ENCODE measurements at regions not wholly inside any gene's neighbourhood (a gene's known extent, or its start where the extent isn't known, plus 50 kb on each side); places are given as distances from the start of the nearest gene placed in this dataset.

GRCh38 chr18:28760299-28760698 lies 583.4 kb upstream of the CDH2 start:
- TF ChIP-seq CTCF (IDR thresholded peaks at IDR 0.05; ENCODE audit: insufficient read depth in 1 of 2, low read depth in 1 of 2, low read length in 1 of 2, severe bottlenecking in 1 of 2, unreplicated experiment in 1 of 2) = no peak
- no peak overlapping the region for H3K4me3 ChIP-seq (ENCODE audit: low read depth, low read length)
- BruUV-seq (replicated peaks) = no TSS peak
- POLR2A ChIA-PET = no interaction called here
- H3K27me3 ChIP-seq (replicated peaks; ENCODE audit: control insufficient read depth, insufficient read depth, low read length) = no peaks in the 10 kb centered on the region
- intact Hi-C loops (cut with micrococcal nuclease; ENCODE audit: unreplicated experiment) = no loop called here
- no peaks in the 10 kb centered on the region for H3K4me1 ChIP-seq
- Mint-ChIP-seq H3K9me3 (ENCODE audit: unreplicated experiment) (no peaks in the 10 kb centered on the region), H3K4me1 (ENCODE audit: low read depth, unreplicated experiment) (no peaks in the 10 kb centered on the region), H3K27ac (ENCODE audit: unreplicated experiment) (no peak overlapping the region), H3K36me3 (ENCODE audit: insufficient read depth, unreplicated experiment) (no peaks in the 10 kb centered on the region), H3K27me3 (ENCODE audit: insufficient read depth, unreplicated experiment) (peaks cover 4% of the 10 kb centered on the region), H3K4me3 (ENCODE audit: unreplicated experiment) (no peak overlapping the region)
- no peak for DNase-seq
- CTCF ChIA-PET = no interaction called here
- H3K9me3 ChIP-seq = no peaks in the 10 kb centered on the region
- H3K36me3 ChIP-seq (ENCODE audit: control insufficient read depth, insufficient read depth, low read length) = no peaks in the 10 kb centered on the region

DNA sequence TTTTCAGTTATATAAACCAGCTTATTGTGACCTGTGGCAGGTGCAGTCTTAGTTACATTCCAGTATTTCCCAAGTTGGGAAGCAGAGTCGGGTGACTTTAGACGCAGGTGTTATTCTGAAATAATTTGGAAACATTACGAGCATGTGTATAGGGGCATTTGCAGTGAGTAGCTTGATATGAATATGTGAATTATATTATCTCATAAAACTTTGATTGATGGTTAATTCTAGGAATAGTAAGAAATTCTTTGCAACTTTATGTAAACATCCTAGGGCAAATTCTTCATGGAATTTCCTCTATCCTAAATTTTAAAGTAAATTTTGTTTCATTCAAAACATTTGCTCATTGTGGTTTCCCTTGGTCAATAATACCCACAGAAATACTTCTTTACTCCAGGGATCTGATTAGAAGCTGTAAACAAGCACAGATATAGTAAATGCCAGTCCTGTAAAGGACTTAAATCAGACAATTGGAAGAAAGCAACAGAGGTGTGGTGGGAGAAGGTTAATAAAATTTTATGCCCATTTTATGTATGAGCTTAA lies 580.6 kb upstream of the CDH2 start:
- intact Hi-C loops (cut with micrococcal nuclease; ENCODE audit: unreplicated experiment) = no loop called here
- H3K36me3 Mint-ChIP-seq (ENCODE audit: insufficient read depth, unreplicated experiment) = no peaks in the 10 kb centered on the region

GRCh38 chr18:28743115-28743514 lies 566.2 kb upstream of the CDH2 start:
- H3K27me3 ChIP-seq (replicated peaks; ENCODE audit: control insufficient read depth, insufficient read depth, low read length) = no peaks in the 10 kb centered on the region
- no peak for TF ChIP-seq CTCF (IDR thresholded peaks at IDR 0.05; ENCODE audit: insufficient read depth in 1 of 2, low read depth in 1 of 2, low read length in 1 of 2, severe bottlenecking in 1 of 2, unreplicated experiment in 1 of 2)
- no peak overlapping the region for H3K4me3 ChIP-seq (ENCODE audit: low read depth, low read length)
- Mint-ChIP-seq H3K4me1 (ENCODE audit: low read depth, unreplicated experiment) (no peaks in the 10 kb centered on the region), H3K9me3 (ENCODE audit: unreplicated experiment) (no peaks in the 10 kb centered on the region), H3K27me3 (ENCODE audit: insufficient read depth, unreplicated experiment) (no peaks in the 10 kb centered on the region), H3K27ac (ENCODE audit: unreplicated experiment) (no peak overlapping the region), H3K36me3 (ENCODE audit: insufficient read depth, unreplicated experiment) (no peaks in the 10 kb centered on the region), H3K4me3 (ENCODE audit: unreplicated experiment) (no peak overlapping the region)
- H3K4me1 ChIP-seq = no peaks in the 10 kb centered on the region
- DNase-seq = no peak
- no TSS peak for BruUV-seq (replicated peaks)
- no peaks in the 10 kb centered on the region for H3K9me3 ChIP-seq
- no peaks in the 10 kb centered on the region for H3K36me3 ChIP-seq (ENCODE audit: control insufficient read depth, insufficient read depth, low read length)
- intact Hi-C loops (cut with micrococcal nuclease; ENCODE audit: unreplicated experiment) = no loop called here
- CTCF ChIA-PET = no interaction called here
- POLR2A ChIA-PET = no interaction called here

More for the DNA sequence above, 580.6 kb upstream of the CDH2 start:
- Mint-ChIP-seq H3K4me1 (ENCODE audit: low read depth, unreplicated experiment) (no peaks in the 10 kb centered on the region), H3K27me3 (ENCODE audit: insufficient read depth, unreplicated experiment) (no peaks in the 10 kb centered on the region), H3K27ac (ENCODE audit: unreplicated experiment) (no peak overlapping the region), H3K9me3 (ENCODE audit: unreplicated experiment) (no peaks in the 10 kb centered on the region), H3K4me3 (ENCODE audit: unreplicated experiment) (no peak overlapping the region)
- DNase-seq = no peak
- POLR2A ChIA-PET = no interaction called here
- H3K36me3 ChIP-seq (ENCODE audit: control insufficient read depth, insufficient read depth, low read length) = no peaks in the 10 kb centered on the region
- TF ChIP-seq CTCF (IDR thresholded peaks at IDR 0.05; ENCODE audit: insufficient read depth in 1 of 2, low read depth in 1 of 2, low read length in 1 of 2, severe bottlenecking in 1 of 2, unreplicated experiment in 1 of 2) = no peak
- CTCF ChIA-PET = no interaction called here
- BruUV-seq (replicated peaks) = no TSS peak
- no peaks in the 10 kb centered on the region for H3K27me3 ChIP-seq (replicated peaks; ENCODE audit: control insufficient read depth, insufficient read depth, low read length)
- H3K4me3 ChIP-seq (ENCODE audit: low read depth, low read length) = no peak overlapping the region
- no peaks in the 10 kb centered on the region for H3K9me3 ChIP-seq
- H3K4me1 ChIP-seq = no peaks in the 10 kb centered on the region
